WTC11 (cell line): ENCODE measurements at regions not wholly inside any gene's neighbourhood (a gene's known extent, or its start where the extent isn't known, plus 50 kb on each side); places are given as distances from the start of the nearest gene placed in this dataset.

Source experiments
- ATAC-seq: fragments of 200-7000 bp; cut with Tn5 transposase; 2 replicates; pipeline ENCODE4 v1.10.0; 2021; ENCODE audit warnings: mild to moderate bottlenecking, moderate library complexity
- CTCF ChIA-PET: fragments of 300-600 bp; sonication (Branson Sonifier 250); formaldehyde crosslinking; loops from one replicate; lab custom pipeline; 2021; ENCODE audit warnings: antibody characterized with exemption; lab: Charles Lee
- POLR2A ChIA-PET: fragments of 350-600 bp; sonication (Branson Sonifier 250); formaldehyde crosslinking; loops from one replicate; lab custom pipeline; 2021; ENCODE audit warnings: antibody characterized with exemption; lab: Charles Lee
- DNase-seq: peaks from one replicate; pipeline ENCODE4 v3.0.0; 2021; ENCODE audit warnings: low spot score
- H3K27ac Mint-ChIP-seq: 2 replicates; pipeline ENCODE4 v1.8.0; 2021; ENCODE audit warnings: mixed read lengths
- H3K27me3 Mint-ChIP-seq: 2 replicates; pipeline ENCODE4 v1.8.0; 2021; ENCODE audit warnings: low read depth, mild to moderate bottlenecking, moderate library complexity, mixed read lengths
- H3K36me3 Mint-ChIP-seq: 2 replicates; pipeline ENCODE4 v1.8.0; 2021; ENCODE audit warnings: mixed read lengths
- H3K4me1 Mint-ChIP-seq: 2 replicates; pipeline ENCODE4 v1.8.0; 2022; ENCODE audit warnings: mixed read lengths
- H3K4me3 Mint-ChIP-seq: 2 replicates; pipeline ENCODE4 v1.8.0; 2021; ENCODE audit warnings: mild to moderate bottlenecking, moderate library complexity, mixed read lengths
- H3K9me3 Mint-ChIP-seq: 2 replicates; pipeline ENCODE4 v1.8.0; 2021; ENCODE audit warnings: mixed read lengths
- ATF1 ChIP-seq: sonication (generic); formaldehyde crosslinking; IDR thresholded peaks from 2 replicates; pipeline ENCODE4 v1.8.1; 2023; ENCODE audit warnings: mild to moderate bottlenecking, moderate library complexity, missing genetic modification reagents
- CDX4 ChIP-seq: fragments of 250-450 bp; sonication (Bioruptor Pico); IDR thresholded peaks from 2 replicates; pipeline ENCODE4 v1.9.0; 2021; ENCODE audit warnings: moderate library complexity, mild to moderate bottlenecking, inconsistent platforms, borderline replicate concordance
- CREB1 ChIP-seq: sonication (generic); formaldehyde crosslinking; IDR thresholded peaks from 2 replicates; pipeline ENCODE4 v1.8.0; 2023; ENCODE audit warnings: mild to moderate bottlenecking, missing genetic modification reagents
- CTCF ChIP-seq: fragments of 200-600 bp; IDR thresholded peaks from 2 replicates; pipeline ENCODE4 v1.8.0; 2022; ENCODE audit warnings: antibody characterized with exemption
- EMX1 ChIP-seq: fragments of 250-450 bp; sonication (Bioruptor Pico); IDR thresholded peaks from 2 replicates; pipeline ENCODE4 v1.8.0; 2021; ENCODE audit warnings: mild to moderate bottlenecking
- ERG ChIP-seq: fragments of 250-450 bp; sonication (Bioruptor Pico); IDR thresholded peaks from 2 replicates; pipeline ENCODE4 v1.8.0; 2021; ENCODE audit warnings: mild to moderate bottlenecking
- GRHL2 ChIP-seq: fragments of 250-450 bp; sonication (Bioruptor Pico); IDR thresholded peaks from 2 replicates; pipeline ENCODE4 v1.8.0; 2022; ENCODE audit warnings: mild to moderate bottlenecking, moderate library complexity; ENCODE audit not compliant: insufficient replicate concordance, severe bottlenecking
- HMGXB4 ChIP-seq: sonication (generic); formaldehyde crosslinking; IDR thresholded peaks from 2 replicates; pipeline ENCODE4 v1.8.1; 2023; ENCODE audit warnings: mild to moderate bottlenecking, moderate library complexity, missing genetic modification reagents
- MAX ChIP-seq: sonication (generic); formaldehyde crosslinking; IDR thresholded peaks from 2 replicates; pipeline ENCODE4 v1.8.0; 2022; ENCODE audit warnings: mild to moderate bottlenecking, missing genetic modification reagents
- MLX ChIP-seq: sonication (generic); formaldehyde crosslinking; IDR thresholded peaks from 2 replicates; pipeline ENCODE4 v1.8.1; 2023; ENCODE audit warnings: mild to moderate bottlenecking, missing genetic modification reagents, moderate library complexity
- NFE2L1 ChIP-seq: sonication (generic); formaldehyde crosslinking; IDR thresholded peaks from 2 replicates; pipeline ENCODE4 v1.8.1; 2023; ENCODE audit warnings: missing genetic modification reagents
- NR3C1 ChIP-seq: sonication (generic); formaldehyde crosslinking; conservative IDR thresholded peaks from 2 replicates; pipeline ENCODE4 v1.8.1; 2023; ENCODE audit warnings: low read depth, mild to moderate bottlenecking, missing genetic modification reagents
- OVOL2 ChIP-seq: fragments of 250-450 bp; sonication (Bioruptor Pico); IDR thresholded peaks from 2 replicates; pipeline ENCODE4 v1.9.0; 2021; ENCODE audit warnings: mild to moderate bottlenecking, borderline replicate concordance
- PRDM15 ChIP-seq: sonication (generic); formaldehyde crosslinking; IDR thresholded peaks from 2 replicates; pipeline ENCODE4 v1.8.0; 2022; ENCODE audit warnings: missing genetic modification reagents
- PRRX2 ChIP-seq: fragments of 250-450 bp; sonication (Bioruptor Pico); IDR thresholded peaks from 2 replicates; pipeline ENCODE4 v1.8.0; 2021; ENCODE audit warnings: mild to moderate bottlenecking
- SMAD3 ChIP-seq: sonication (generic); formaldehyde crosslinking; IDR thresholded peaks from 2 replicates; pipeline ENCODE4 v1.8.0; 2022; ENCODE audit warnings: missing genetic modification reagents, mild to moderate bottlenecking, borderline replicate concordance
- SP1 ChIP-seq: sonication (generic); formaldehyde crosslinking; conservative IDR thresholded peaks from 2 replicates; pipeline ENCODE4 v1.8.1; 2022; ENCODE audit warnings: missing genetic modification reagents
- TEAD4 ChIP-seq: sonication (generic); formaldehyde crosslinking; IDR thresholded peaks from 2 replicates; pipeline ENCODE4 v1.8.0; 2022; ENCODE audit warnings: mild to moderate bottlenecking, missing genetic modification reagents
- ZBTB21 ChIP-seq: sonication (generic); formaldehyde crosslinking; IDR thresholded peaks from 2 replicates; pipeline ENCODE4 v1.8.1; 2023; ENCODE audit warnings: mild to moderate bottlenecking, missing genetic modification reagents, borderline replicate concordance
- ZNF423 ChIP-seq: fragments of 250-450 bp; sonication (Bioruptor Pico); IDR thresholded peaks from 2 replicates; pipeline ENCODE4 v2.1.2; 2022; ENCODE audit warnings: mild to moderate bottlenecking, moderate library complexity
- ZNF425 ChIP-seq: fragments of 250-450 bp; sonication (Bioruptor Pico); conservative IDR thresholded peaks from 2 replicates; pipeline ENCODE4 v1.9.0; 2021; ENCODE audit warnings: mild to moderate bottlenecking
- ZNF671 ChIP-seq: fragments of 250-450 bp; sonication (Bioruptor Pico); IDR thresholded peaks from 2 replicates; pipeline ENCODE4 v1.8.0; 2021; ENCODE audit warnings: mild to moderate bottlenecking

GRCh38 chr9:108640230-108640629 lies 215.6 kb downstream of the ACTL7B start (continued):
- TF ChIP-seq MAX (CRISPR knock-in tag): no peak
- TF ChIP-seq NFE2L1 (CRISPR knock-in tag): no peak
- no peak for TF ChIP-seq NR3C1
- TF ChIP-seq ZNF423: no peak
- no peak for TF ChIP-seq SP1 (CRISPR knock-in tag)
- no peak for TF ChIP-seq MLX (CRISPR knock-in tag)
- TF ChIP-seq CREB1 (CRISPR knock-in tag): no peak
- TF ChIP-seq ATF1 (CRISPR knock-in tag): no peak
- no peak for TF ChIP-seq SMAD3
- TF ChIP-seq CDX4 (CRISPR knock-in tag): no peak
- no peak for TF ChIP-seq PRRX2 (CRISPR knock-in tag)
- no peak for TF ChIP-seq ZBTB21 (CRISPR knock-in tag)

- POLR2A ChIA-PET: no interaction called here
- ATAC-seq (no peak), DNase-seq (no peak)
- Mint-ChIP-seq H3K9me3 (peaks cover 6% of the 10 kb centered on the region; the same call in 1 of the 2 replicates), H3K4me1 (peaks cover 16% of the 10 kb centered on the region), H3K27ac (no peak overlapping the region), H3K36me3 (no peaks in the 10 kb centered on the region), H3K4me3 (no peak overlapping the region), H3K27me3 (no peaks in the 10 kb centered on the region)
- CTCF ChIA-PET: interaction anchor here (1.0 kb wide), 1 partner anchor 74 kb away, joined by 3 read pairs; no protein-coding TSS in a partner anchor
- TF ChIP-seq ZBTB21 (CRISPR knock-in tag) (no peak), EMX1 (no peak), OVOL2 (CRISPR knock-in tag) (no peak), CTCF (no peak), GRHL2 (CRISPR knock-in tag) (no peak), HMGXB4 (CRISPR knock-in tag) (no peak)
These were observed 216.1 kb downstream of the ACTL7B start for GRCh38 chr9:108639696-108640095.

- ChIA-PET POLR2A (no interaction called here), CTCF (interaction anchor here (0.5 to 1.0 kb wide), 2 partner anchors 73 to 1788 kb away, joined by 3 read pairs; no protein-coding TSS in a partner anchor)
- no peaks in the 10 kb centered on the region for H3K27me3 Mint-ChIP-seq
- no peaks in the 10 kb centered on the region for H3K36me3 Mint-ChIP-seq
- H3K27ac Mint-ChIP-seq: no peak overlapping the region
- ATAC-seq (no peak), DNase-seq (no peak)
- no peak overlapping the region for H3K4me3 Mint-ChIP-seq
- H3K4me1 Mint-ChIP-seq: peaks cover 16% of the 10 kb centered on the region
- peaks cover 1% of the 10 kb centered on the region; the same call in 1 of the 2 replicates for H3K9me3 Mint-ChIP-seq
- TF ChIP-seq TEAD4 (CRISPR knock-in tag) (no peak), ERG (CRISPR knock-in tag) (no peak), ZNF425 (no peak), ZNF671 (no peak), MLX (CRISPR knock-in tag) (no peak), PRDM15 (CRISPR knock-in tag) (no peak)
These were observed 216.7 kb downstream of the ACTL7B start for GRCh38 chr9:108639091-108639490.
